H9 (cell line): ENCODE measurements at regions not wholly inside any gene's neighbourhood (a gene's known extent, or its start where the extent isn't known, plus 50 kb on each side); places are given as distances from the start of the nearest gene placed in this dataset.

Experiments
- DNase-seq: peaks from one replicate; pipeline ENCODE4 v3.0.0-alpha.2; 2017
- H2AFZ ChIP-seq: one replicate; pipeline ENCODE4 v1.6.1; 2013; ENCODE audit warnings: mild to moderate bottlenecking, low read length, control low read depth, moderate library complexity
- H2AK5ac ChIP-seq: 2 replicates; pipeline ENCODE4 v1.6.1; 2013; ENCODE audit warnings: low read length, control low read depth, mixed read lengths; ENCODE audit not compliant: insufficient read length
- H2BK120ac ChIP-seq: one replicate; pipeline ENCODE4 v1.6.1; 2013; ENCODE audit warnings: low read depth, mild to moderate bottlenecking, low read length, control low read depth, inconsistent platforms; ENCODE audit not compliant: poor library complexity, severe bottlenecking
- H2BK12ac ChIP-seq: 2 replicates; pipeline ENCODE4 v1.6.1; 2013; ENCODE audit warnings: low read length, control low read depth, mixed read lengths, low read depth; ENCODE audit not compliant: insufficient read length
- H2BK15ac ChIP-seq: 2 replicates; pipeline ENCODE4 v1.6.1; 2013; ENCODE audit warnings: low read depth, low read length, control low read depth
- H2BK20ac ChIP-seq: one replicate; pipeline ENCODE4 v1.6.1; 2013; ENCODE audit warnings: low read depth, mild to moderate bottlenecking, low read length, control low read depth, inconsistent platforms; ENCODE audit not compliant: poor library complexity, severe bottlenecking
- H2BK5ac ChIP-seq: 2 replicates; pipeline ENCODE4 v1.6.1; 2013; ENCODE audit warnings: low read length, control low read depth, mixed read lengths; ENCODE audit not compliant: insufficient read length
- H3K14ac ChIP-seq: 2 replicates; pipeline ENCODE4 v1.6.1; 2013; ENCODE audit warnings: low read length, control low read depth; ENCODE audit not compliant: insufficient read depth
- H3K18ac ChIP-seq: 2 replicates; pipeline ENCODE4 v1.6.1; 2013; ENCODE audit warnings: low read depth, mild to moderate bottlenecking, mixed read lengths, low read length, control low read depth; ENCODE audit not compliant: insufficient read length
- H3K23ac ChIP-seq: 2 replicates; pipeline ENCODE4 v1.6.1; 2013; ENCODE audit warnings: low read length, control low read depth, mixed read lengths, low read depth; ENCODE audit not compliant: insufficient read length
- H3K23me2 ChIP-seq: 2 replicates; pipeline ENCODE4 v1.6.1; 2013; ENCODE audit warnings: low read depth, mild to moderate bottlenecking, mixed read lengths, low read length, control low read depth; ENCODE audit not compliant: insufficient read length, poor library complexity, severe bottlenecking
- H3K27ac ChIP-seq: 2 replicates; pipeline ENCODE4 v1.5.1; 2013; ENCODE audit warnings: low read length, control low read depth, mixed read lengths, low read depth; ENCODE audit not compliant: insufficient read length
- H3K27me3 ChIP-seq: 2 replicates; pipeline ENCODE4 v1.6.1; 2013; ENCODE audit warnings: low read length, control low read depth, inconsistent platforms; ENCODE audit not compliant: insufficient read depth
- H3K4ac ChIP-seq: 2 replicates; pipeline ENCODE4 v1.6.1; 2013; ENCODE audit warnings: low read depth, mild to moderate bottlenecking, control low read depth, inconsistent platforms, low read length, moderate library complexity
- H3K4me1 ChIP-seq: 2 replicates; pipeline ENCODE4 v1.6.1; 2013; ENCODE audit warnings: low read length, control low read depth, inconsistent platforms; ENCODE audit not compliant: insufficient read depth
- H3K4me2 ChIP-seq: 2 replicates; pipeline ENCODE4 v1.6.1; 2013; ENCODE audit warnings: low read length, control low read depth, mixed read lengths; ENCODE audit not compliant: insufficient read length, insufficient read depth
- H3K56ac ChIP-seq: 2 replicates; pipeline ENCODE4 v1.6.1; 2013; ENCODE audit warnings: low read depth, mild to moderate bottlenecking, mixed read lengths, low read length, control low read depth; ENCODE audit not compliant: insufficient read length
- H3K79me1 ChIP-seq: 2 replicates; pipeline ENCODE4 v1.6.1; 2013; ENCODE audit warnings: low read depth, mild to moderate bottlenecking, moderate library complexity, low read length, control low read depth, inconsistent platforms; ENCODE audit not compliant: insufficient read depth, poor library complexity, severe bottlenecking
- H3K79me2 ChIP-seq: 2 replicates; pipeline ENCODE4 v1.6.1; 2013; ENCODE audit warnings: low read length, control low read depth, inconsistent platforms; ENCODE audit not compliant: insufficient read depth
- H3K9ac ChIP-seq: 2 replicates; pipeline ENCODE4 v1.6.1; 2013; ENCODE audit warnings: low read length, control low read depth, mixed read lengths; ENCODE audit not compliant: insufficient read length; ENCODE audit errors: extremely low read depth
- H3K9me3 ChIP-seq: one replicate; pipeline ENCODE4 v1.6.1; 2013; ENCODE audit warnings: low read depth, low read length, inconsistent platforms; ENCODE audit not compliant: control insufficient read depth
- H3T11ph ChIP-seq: one replicate; pipeline ENCODE4 v1.6.1; 2013; ENCODE audit warnings: mild to moderate bottlenecking, low read length, control low read depth, inconsistent platforms
- H4K20me1 ChIP-seq: one replicate; pipeline ENCODE4 v1.6.1; 2013; ENCODE audit not compliant: control insufficient read depth, insufficient read length, insufficient read depth
- H4K5ac ChIP-seq: 2 replicates; pipeline ENCODE4 v1.6.1; 2013; ENCODE audit warnings: low read depth, mild to moderate bottlenecking, mixed read lengths, low read length, control low read depth; ENCODE audit not compliant: insufficient read length
- H4K8ac ChIP-seq: replicated peaks from 2 replicates; pipeline ENCODE4 v1.6.1; 2013; ENCODE audit warnings: low read length, control low read depth, mixed read lengths, low read depth; ENCODE audit not compliant: insufficient read length
- H4K91ac ChIP-seq: 2 replicates; pipeline ENCODE4 v1.6.1; 2013; ENCODE audit warnings: low read depth, mild to moderate bottlenecking, moderate library complexity, mixed read lengths, low read length, control low read depth; ENCODE audit not compliant: insufficient read length
- H3K27ac Mint-ChIP-seq, 3 experiments: 2 replicates in 2 of 3; 3 replicates in 1 of 3; pipeline ENCODE4 v1.8.0; 2020 to 2021; ENCODE audit warnings: mixed read lengths in 3 of 3, mild to moderate bottlenecking in 1 of 3, moderate library complexity in 1 of 3
- H3K27me3 Mint-ChIP-seq: 2 replicates; pipeline ENCODE4 v1.8.0; 2021; ENCODE audit warnings: low read depth, mild to moderate bottlenecking, moderate library complexity, mixed read lengths
- H3K36me3 Mint-ChIP-seq, 3 experiments: 2 replicates in 2 of 3; 3 replicates in 1 of 3; pipeline ENCODE4 v1.8.0; 2020 to 2021; ENCODE audit warnings: low read depth in 3 of 3, mixed read lengths in 3 of 3; ENCODE audit not compliant: insufficient read depth in 1 of 3
- H3K4me1 Mint-ChIP-seq, 2 experiments: 2 replicates each; pipeline ENCODE4 v1.8.0; 2020; ENCODE audit warnings: mixed read lengths in 2 of 2
- H3K4me3 Mint-ChIP-seq, 2 experiments: 2 replicates in 1 of 2; 3 replicates in 1 of 2; pipeline ENCODE4 v1.8.0; 2020 to 2021; ENCODE audit warnings: mild to moderate bottlenecking in 2 of 2, mixed read lengths in 2 of 2, moderate library complexity in 1 of 2
- H3K9me3 Mint-ChIP-seq, 2 experiments: 2 replicates in 1 of 2; 3 replicates in 1 of 2; pipeline ENCODE4 v1.8.0; 2020; ENCODE audit warnings: mild to moderate bottlenecking in 2 of 2, mixed read lengths in 2 of 2, moderate library complexity in 1 of 2
- CTCF ChIP-seq: fragments of 200-600 bp; sonication (generic); conservative IDR thresholded peaks from 3 replicates; pipeline ENCODE4 v1.8.0; 2021; ENCODE audit warnings: antibody characterized with exemption, mild to moderate bottlenecking
- WGBS: extraction: QIAGEN DNeasy Blood & Tissue Kit; methylation state at CpG from one replicate; pipeline ENCODE4 v1.1.7; 2013; ENCODE audit warnings: missing lambda C conversion rate, low lambda C conversion rate, mixed read lengths; ENCODE audit not compliant: insufficient read length; ENCODE audit errors: extremely low coverage; 5-methylcytosine and 5-hydroxymethylcytosine counted together

- Histone ChIP-seq H3T11ph (no peak overlapping the region), H2BK5ac (no peak overlapping the region), H3K9me3 (no peaks in the 10 kb centered on the region), H3K79me2 (no peaks in the 10 kb centered on the region), H3K4ac (no peak overlapping the region), H3K14ac (no peak overlapping the region), H2AFZ (no peak overlapping the region), H3K79me1 (no peaks in the 10 kb centered on the region), H2AK5ac (no peak overlapping the region), H2BK15ac (no peak overlapping the region), H2BK120ac (no peak overlapping the region), H3K56ac (no peak overlapping the region), H2BK20ac (no peak overlapping the region), H4K8ac (no peak overlapping the region), H3K18ac (no peak overlapping the region), H3K27me3 (no peaks in the 10 kb centered on the region), H3K23me2 (no peaks in the 10 kb centered on the region), H3K4me1 (no peaks in the 10 kb centered on the region), H2BK12ac (no peak overlapping the region), H3K9ac (no peak overlapping the region), H4K20me1 (no peaks in the 10 kb centered on the region), H3K4me2 (no peak overlapping the region), H4K5ac (no peak overlapping the region), H4K91ac (no peak overlapping the region), H3K27ac (no peak overlapping the region), H3K23ac (no peak overlapping the region)
- Mint-ChIP-seq H3K27ac (peak overlapping the region in 1 of 3 experiments; percentile 61; a peak in 1 of 7 replicates), H3K9me3 (0 out of 5 replicates have a peak, but pooled peaks cover 0 to 4% of the 10 kb centered on the region in 2 experiments), H3K4me3 (no peak overlapping the region), H3K36me3 (no peaks in the 10 kb centered on the region; a peak in 1 of 7 replicates), H3K4me1 (peaks cover 0 to 2% of the 10 kb centered on the region in 2 experiments; a peak in 1 of 4 replicates), H3K27me3 (no peaks in the 10 kb centered on the region)
- no peak for TF ChIP-seq CTCF
- no CpG with 5 or more reads among the region's 6 CpGs for WGBS
- no peak for DNase-seq
Measured at GRCh38 chr4:178595500-178596138, 1153.4 kb upstream of the AGA start.
